T1000 (cell line): ENCODE measurements at regions not wholly inside any gene's neighbourhood (a gene's known extent, or its start where the extent isn't known, plus 50 kb on each side); places are given as distances from the start of the nearest gene placed in this dataset.
A peak's percentile ranks its signal among the peaks of the same experiment; 100 is the strongest.

Source experiments
- DNase-seq: peaks from one replicate; lab custom pipeline; 2025; ENCODE audit warnings: mixed read lengths; lab: John Stamatoyannopoulos, UW

DNA sequence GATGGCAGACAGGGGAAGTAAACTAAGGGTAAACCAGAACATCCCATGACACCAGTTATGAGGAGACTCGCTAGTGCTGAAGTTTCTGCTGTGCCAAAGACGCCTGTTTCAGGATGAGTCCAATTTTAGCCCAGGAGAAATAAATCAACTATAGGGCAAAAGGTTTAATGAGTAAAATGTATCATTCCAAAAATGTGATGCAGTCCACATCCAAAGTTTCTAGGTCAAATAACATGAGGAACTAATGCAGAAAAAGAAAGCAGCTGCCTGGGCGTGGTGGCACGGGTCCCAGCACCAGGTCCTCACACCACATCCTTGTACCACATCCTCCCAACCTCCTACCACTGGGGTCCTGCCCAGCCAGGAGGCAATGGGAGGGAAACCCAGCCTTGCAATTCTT, 126.9 kb upstream of the CTAGE1 start:
- DNase-seq: no peak

DNA sequence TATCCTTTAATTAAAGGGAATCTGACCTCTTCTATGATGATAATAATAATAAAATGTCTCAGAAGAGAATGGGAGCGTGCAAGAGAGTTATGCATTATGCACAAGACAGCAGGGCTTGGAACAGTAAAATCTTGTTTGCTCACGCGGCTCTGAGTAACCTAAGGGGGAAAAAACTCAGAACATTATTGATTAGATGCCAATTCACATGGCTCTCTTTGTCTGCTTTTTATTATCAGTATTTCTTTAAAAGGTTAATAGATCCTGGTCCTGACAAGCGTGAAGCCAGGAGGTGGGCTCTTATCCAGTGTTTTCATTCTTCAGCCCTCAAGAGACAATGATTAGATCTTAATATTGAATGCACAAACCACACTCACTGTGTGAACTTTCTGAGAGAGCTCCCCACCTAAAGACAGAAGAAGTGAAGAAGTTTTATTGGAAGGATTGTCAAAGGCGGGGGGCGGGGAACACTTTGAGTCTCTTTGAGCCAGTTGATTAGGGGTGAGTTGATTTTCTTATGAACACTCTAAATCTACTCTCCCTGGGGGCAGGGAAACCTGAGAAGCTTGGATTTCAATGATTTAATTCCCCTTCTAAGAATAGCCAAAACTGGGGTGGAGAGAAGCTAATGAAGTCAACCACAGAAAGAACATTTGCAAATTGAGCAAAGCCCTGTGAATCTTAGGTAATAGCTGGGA, 127.5 kb upstream of the CTAGE1 start:
- no peak for DNase-seq

DNA sequence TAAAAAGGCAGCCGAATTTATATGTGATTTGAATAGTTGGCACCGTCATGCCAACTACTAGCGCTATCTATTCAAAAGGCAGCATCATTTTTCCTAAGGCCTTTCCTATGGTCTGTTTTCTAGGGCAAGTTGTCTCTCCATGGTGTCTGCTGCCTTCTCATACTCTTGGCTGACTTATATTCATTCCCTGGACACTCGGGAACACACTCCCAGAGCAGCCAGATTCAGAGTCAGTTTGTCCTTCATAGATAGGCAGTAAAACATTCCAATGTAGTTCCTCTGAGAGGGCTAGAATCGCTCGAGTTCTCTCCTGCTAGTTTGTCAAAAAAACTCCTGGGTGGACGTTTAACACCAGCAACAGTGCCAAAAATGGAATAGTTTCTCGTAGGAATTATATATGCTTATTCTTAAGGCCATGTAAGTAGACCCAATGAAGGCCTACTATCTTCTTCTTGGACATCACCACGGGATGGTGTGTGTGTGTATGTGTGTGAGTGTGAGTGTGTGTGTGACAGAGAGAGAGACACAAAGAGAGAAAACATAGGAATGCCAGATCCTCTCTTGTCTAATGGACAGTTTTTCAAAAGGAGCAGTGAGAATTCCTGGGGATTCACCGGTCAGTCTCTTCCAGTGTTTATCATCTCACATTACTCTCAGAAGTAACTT, 129.3 kb upstream of the CTAGE1 start:
- no peak for DNase-seq

DNA sequence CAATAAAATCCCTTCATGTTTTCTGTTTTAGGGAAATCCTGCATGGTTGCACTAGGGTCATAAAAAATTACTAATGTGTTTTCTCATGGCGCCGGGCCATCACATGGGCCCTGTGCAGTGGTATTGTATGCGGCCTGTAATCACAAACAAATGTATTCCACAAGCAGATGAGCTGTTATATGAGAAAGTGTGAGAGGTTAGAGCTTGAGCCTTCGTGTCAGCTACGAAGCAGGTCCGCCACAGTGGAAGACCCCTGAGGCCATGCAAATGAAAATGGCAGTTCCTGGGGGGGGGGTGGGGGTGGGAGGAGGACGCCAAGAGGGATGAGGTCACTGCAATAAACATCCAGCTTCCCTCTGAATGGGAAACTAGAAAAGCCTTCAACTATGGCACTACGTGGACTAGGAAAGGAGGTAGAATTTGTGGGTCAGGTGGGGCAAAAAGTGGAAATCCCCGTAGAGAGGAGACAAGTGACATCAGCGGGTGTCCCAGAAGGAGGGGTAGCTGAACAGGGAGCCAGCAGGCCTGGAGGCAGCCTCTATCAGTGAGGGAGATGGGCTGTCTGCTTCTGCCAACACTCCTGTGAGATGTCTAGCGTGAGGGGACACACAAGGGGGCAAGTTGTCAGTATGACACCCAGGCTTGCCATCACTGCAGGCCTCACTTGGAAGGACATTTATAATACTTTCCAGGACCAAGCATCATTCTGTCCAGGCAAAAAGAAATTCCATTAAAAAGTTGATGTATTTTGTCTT, 130.3 kb upstream of the CTAGE1 start:
- DNase-seq: peak; percentile 51

DNA sequence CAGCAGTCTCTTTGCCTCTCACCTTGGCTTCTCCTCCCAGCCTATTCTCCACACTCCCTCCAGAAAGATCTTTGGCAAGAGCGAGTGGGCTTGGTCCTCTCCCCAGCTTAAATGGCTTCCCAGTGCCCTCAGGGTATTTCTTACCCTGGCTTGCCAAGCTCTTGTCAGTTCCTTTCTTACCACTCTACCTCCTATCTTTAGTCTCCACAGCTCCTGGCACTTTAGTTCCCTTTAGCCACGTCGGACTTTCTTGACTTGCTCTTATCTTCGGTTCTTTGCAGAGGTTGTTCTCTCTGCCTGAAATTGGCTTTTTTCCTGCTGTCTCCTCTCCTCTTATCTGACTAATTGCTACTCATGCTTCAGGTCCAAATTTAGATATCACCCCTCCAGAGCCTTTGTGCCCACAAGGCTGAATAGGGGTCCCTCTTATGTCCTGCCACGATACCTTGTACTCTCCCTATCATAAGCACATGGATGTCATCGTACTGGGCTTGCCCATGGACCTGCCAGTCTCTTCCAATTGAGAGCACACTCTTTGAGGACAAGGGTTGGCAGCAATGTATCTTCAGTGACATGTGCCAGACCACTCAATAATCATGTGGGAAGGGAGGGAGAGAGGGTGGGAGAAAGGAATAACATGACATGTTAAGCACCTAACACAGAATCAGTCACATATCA, 131.7 kb upstream of the CTAGE1 start:
- DNase-seq: no peak

DNA sequence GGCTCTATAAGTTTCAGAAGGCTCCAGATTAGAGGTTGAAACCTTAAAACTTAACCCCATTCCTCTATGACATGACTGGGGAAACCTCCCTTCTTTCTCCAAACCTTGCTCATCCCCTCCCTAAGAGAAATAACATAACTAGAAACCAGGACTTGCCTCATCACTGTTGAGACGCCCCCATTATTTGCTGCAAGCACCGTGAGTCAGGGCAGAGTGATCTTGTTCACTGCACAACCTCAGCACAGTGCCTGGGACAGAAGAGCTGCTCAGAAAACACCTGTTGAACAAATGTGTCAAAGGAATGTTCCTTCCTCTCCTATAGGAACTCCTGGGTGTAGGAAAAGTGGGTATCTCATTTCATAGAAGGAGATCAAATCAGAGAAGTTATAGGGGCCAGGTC, 132.7 kb upstream of the CTAGE1 start:
- no peak for DNase-seq

DNA sequence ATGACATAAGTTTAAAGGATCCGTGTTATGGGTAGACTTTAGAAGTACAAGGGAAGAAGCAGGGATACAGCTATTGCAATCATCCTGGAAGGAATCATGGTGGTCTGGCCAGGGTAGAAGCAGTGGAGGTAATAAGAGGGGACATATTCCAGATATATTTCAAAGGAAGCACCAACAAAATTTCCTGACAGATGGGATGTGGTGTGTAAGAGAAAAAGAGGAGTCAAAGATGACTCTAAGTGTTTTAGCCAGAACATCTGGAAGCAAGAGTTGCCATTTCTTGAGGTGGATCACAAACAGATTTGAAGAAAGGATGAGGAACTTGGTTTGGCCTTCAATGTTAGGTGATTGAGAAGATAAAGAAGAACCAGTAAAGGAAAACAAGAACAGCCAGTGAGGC, 133.1 kb upstream of the CTAGE1 start:
- no peak for DNase-seq

DNA sequence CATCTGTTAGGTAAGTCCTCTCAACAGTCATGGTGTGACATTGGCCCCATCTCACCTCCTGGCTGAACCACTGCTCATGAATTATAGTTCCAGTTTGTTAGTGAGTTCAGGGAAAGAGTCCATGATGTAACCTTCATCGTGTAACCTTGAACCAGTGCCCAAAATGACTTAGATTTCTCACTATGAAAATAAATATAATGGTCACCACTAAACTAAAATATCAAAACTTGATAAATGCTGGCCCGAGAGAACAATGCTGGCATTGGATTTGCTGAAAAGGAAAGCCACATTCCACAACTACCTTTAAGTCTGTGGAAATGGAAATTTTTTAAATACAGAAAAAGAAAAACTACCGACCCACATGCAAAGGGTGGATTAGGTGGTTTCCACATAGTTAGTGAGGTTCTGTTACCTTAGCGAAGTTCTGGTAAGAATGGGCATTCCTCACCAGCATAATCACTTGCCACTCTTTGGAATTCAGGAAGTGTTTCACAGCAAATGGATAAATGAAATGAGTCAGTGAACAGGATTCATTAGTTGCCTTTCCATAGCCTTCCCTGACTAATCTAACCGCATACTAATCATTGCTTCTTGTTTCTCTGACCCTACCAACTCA, 133.9 kb upstream of the CTAGE1 start:
- DNase-seq: peak; percentile 37

DNA sequence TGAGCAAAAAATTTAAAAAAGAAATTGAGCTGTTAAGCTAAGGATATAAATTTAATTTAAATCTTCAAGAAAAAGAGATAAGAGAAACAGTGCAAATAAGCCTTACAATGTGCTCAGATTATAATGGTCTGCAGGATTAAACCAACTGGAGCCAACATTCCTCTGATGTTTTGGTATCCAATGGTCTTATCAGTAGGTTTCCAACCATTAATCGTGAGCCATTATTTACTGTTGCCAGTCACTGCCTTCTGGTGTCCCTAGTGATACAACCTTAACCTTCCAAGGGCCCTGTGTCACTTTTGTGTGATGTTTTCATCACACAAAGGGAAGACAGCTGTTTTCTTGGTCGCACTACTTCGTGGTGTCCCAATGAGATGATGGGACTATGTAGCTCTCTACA, 134.5 kb upstream of the CTAGE1 start:
- no peak for DNase-seq

DNA sequence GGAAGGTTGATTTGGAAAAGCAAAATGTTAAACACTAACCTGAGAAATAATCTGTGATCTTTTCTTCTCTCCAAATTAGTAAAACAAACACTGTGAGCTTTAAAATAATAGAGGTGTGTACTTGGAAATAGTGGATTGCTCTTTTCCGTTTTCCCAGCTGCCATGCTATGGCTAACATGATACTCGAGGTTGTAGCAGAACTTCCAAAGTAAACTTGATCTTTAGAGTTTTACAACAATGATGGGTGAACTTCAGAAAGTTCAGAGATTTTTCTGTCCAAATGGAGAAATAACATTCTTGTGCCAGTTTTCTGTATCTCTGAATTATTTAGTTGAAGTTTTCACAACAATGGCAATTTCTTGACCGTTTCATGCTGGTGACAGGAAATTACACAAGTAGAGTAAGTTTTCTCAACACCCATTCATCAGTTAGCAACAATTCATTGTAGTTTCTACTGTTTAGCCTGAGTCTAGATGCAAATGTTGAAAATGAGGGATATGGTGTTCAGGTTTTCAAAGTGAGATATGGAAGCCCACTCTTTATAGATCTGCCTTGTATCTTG, 135.3 kb upstream of the CTAGE1 start:
- DNase-seq: no peak

DNA sequence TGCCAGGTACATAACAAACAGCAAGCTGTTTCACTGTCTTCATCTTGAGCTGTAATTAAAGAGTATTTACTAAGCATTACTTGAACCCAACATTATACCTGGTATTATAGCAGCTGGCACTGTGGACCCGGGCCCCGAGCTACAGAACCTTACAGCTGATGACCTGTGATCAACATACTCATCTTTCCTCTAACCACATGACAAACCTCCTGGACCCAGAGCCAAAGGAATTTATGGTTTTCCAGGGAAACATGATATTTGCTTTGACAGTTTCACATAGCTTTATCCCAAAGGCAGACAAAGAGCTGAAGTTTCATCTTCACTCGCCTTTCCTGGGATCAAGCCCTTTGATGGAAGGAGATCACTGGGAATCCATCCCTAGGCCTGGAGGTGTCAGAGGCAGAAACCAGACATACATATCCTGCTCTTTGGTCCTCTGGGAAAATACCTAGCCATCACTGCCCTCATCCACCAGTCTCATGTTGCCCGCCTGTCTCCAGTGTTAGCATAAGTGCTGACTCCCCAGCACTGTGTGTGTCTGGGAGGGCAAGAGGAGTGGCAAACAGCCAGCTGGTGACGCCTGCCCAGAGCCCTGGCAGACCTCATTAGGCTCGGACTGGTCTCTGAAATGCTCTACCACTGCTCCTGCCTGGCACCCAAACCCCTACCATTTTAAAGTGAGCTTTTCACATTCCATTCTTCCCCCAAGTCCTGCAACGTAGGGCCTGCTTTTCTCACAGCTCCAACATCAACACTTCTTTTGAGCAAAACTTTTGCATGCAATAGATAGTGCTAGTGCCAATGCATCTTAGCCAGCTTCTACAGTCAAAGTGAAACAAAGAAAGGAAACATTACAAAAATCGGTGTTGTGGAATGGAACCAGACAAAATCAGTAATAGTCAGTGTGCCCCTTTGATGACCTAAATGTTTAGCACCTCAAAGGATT, 138.8 kb upstream of the CTAGE1 start:
- DNase-seq: no peak

DNA sequence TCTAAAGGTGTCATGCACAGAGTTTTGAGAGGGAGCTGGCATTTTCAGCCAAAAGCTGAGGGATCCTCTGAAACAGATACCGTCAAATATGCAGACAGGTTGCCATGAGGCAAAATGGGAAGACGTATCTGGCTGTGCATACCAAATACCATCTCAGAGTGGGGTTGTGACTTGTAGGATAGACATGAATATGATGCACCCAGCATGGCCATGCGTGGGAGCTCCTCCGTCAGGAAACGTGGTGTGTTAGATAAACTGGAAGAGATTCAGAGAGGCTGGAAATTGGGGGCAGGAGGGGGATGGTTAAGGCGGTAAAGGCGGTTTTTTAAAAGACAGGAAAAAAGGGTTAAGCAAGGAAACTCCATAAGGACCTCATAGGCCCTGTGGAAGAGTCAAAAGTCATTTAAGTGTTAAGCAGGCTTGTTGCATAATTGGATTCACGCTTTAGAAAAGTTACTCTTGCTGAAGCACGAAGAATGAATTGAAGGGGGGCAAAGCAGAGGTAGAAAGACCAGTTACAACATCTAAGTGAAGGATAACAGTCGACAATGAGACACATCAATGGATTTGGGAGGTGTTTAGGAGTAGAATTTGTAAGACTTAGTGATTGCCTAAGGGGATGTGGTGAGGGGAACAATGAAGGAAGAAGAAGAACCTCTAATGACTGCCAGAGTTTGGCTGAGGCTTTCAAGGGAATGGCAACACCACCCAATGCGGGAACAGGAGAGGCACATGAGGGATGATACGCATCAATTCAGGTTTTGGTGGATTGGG, 139.6 kb upstream of the CTAGE1 start:
- no peak for DNase-seq

DNA sequence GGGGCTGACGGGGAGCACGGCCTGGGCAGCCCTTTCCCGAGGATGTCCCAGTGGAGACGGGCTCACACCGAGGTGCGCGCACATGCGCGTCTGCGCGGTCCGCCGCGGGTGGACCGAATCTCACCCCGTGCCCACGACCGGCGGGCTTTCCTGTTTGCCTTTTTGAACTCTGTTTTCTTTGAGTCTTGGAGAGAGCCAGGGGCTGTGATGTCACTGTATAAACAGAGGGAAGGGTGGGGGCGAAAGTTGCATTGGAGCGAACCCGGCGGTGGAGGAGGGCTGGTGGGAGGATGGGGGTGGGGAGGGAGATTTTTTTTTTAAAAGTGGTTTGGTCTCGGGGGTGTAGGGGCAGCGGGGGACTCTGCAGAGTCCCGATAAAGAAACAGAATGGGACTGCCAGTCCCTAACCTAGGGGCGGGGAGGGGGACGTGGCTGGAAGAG, 141.2 kb upstream of the CTAGE1 start:
- peak; percentile 49 for DNase-seq

DNA sequence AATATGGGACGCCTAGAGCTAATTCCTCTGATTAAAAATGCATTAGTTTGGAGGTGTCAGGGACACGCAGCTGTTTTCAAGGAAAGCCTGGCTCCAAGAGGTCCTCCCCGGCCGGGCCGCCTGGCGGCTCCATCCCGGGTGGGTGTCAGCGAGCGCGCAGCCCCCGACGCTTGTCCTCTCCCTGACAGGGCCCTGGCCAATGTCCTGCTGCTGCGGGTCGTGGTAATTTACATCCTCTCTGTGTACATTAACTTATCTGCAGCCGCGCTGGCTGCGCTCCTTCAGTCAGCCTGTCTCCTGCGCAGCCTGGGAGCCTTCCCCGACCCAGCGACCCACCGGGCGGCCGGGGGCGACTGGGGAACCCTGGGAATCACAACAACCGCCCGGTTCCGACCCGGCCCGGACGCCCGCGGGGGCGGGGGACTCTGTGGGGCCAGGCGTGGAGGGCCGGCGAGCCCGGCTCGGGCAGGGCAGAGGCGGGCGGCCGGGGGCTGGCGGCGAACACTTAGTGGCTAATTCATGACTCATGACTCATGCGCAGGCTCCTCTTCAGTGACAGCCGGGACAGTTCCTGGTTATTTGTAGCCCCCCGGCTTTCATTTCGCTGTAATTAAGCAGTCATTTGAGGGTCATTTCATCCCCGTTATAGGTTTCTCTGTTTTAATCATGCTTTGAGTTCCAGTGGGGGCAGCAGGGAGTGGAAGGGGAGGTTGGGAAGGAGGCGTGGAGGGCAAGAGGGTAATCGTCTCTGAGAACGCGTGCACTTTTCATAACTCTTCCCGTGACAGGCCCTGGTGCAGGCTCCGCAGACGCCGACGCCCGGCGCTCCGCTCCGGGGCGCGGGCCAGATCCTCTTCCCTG, 141.9 kb upstream of the CTAGE1 start:
- DNase-seq: peak; percentile 52

DNA sequence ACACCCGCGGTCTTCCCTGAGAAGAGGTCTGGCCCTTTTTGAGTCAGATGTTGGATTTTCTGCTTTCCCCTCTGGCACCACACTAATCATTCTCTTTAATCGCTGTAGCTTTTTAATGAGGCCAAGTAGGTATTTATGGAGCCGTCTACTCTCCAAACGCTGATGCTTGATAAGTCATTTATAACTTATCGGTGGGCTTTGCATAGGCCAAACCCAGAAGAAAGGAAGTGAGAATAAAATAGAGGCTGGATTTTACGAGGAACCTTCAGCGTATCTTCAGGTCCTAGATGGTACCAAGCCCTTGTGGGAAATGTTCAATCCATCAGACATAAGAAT, 142.5 kb upstream of the CTAGE1 start:
- no peak for DNase-seq

DNA sequence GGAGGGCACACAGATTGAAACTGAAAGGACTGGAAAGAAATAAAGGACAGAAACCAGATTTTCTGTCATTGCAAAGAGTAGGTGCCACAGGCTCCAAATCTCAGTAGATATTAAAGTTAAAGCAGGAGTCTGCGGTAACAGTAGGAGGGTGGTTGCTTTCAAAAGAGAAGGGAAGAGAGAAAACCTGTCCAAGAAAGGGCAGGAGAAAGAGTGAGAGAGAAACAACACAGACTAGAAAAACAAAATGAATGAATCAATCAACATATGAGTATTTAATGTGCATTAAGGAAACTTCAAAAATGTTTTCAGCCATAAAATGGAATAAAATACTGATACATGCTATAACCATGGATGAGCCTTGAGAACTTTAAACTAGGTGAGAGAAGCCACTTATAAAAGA, 143.1 kb upstream of the CTAGE1 start:
- no peak for DNase-seq

DNA sequence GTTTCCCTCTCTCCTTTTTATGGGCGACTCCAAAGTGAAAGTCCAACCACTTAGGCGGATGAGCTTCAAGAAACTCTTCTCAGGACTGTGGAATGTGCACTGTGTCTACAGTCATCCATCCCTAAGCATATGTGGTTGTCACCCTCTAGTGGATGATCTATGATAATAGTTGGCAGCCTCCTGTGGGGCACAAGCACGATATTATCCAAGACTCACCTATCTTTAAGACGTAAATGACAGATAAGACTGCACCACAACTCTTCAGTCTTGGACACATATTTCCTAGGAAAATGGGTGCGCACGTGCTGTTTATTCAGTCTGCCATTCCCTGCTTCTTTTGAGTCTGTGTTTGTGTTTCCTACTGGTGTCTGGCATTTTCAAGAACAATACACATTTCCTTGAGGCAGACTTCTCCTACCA, 145.5 kb upstream of the CTAGE1 start:
- DNase-seq: peak; percentile 42

DNA sequence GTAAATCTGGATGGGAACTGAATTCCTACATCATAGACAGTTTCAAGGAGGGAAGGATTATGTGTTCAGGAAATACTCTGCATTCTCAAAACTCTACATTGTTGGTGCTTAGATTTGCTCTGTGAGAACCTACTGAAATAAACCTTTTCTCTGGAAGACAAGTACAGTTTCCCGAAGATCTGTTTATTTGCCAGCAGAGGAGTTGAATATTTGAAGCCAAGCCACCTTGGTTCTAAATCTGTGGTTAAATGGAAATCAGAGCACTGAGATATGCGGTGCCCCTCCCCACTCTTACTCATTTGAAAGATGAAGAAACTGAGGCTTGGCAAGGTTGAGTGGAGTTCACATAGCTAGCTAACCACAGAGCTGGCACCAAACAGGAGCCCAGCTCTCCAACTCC, 146.3 kb upstream of the CTAGE1 start:
- no peak for DNase-seq
